B cell (primary cell): ENCODE measurements at regions not wholly inside any gene's neighbourhood (a gene's known extent, or its start where the extent isn't known, plus 50 kb on each side); places are given as distances from the start of the nearest gene placed in this dataset.

Experiments
- ATAC-seq: fragments of 200-7000 bp; cut with Tn5 transposase; one replicate; pipeline ENCODE4 v1.10.0; 2021; ENCODE audit warnings: low read depth, mild to moderate bottlenecking, moderate number of reproducible peaks, moderate library complexity
- CTCF ChIA-PET: fragments of 350-600 bp; sonication (Branson Sonifier 250); formaldehyde crosslinking; loops from one replicate; lab custom pipeline; 2021; ENCODE audit warnings: antibody characterized with exemption, inconsistent platforms; lab: Charles Lee
- POLR2A ChIA-PET: fragments of 350-600 bp; sonication (Branson Sonifier 250); formaldehyde crosslinking; loops from one replicate; lab custom pipeline; 2021; ENCODE audit warnings: antibody characterized with exemption; lab: Charles Lee
- DNase-seq: peaks from one replicate; pipeline ENCODE4 v3.0.0; 2013
- H2AFZ ChIP-seq: 2 replicates; pipeline ENCODE4 v1.6.1; 2012; ENCODE audit warnings: mild to moderate bottlenecking, low read depth, low read length; ENCODE audit not compliant: insufficient read depth, poor library complexity, severe bottlenecking
- H3K27ac ChIP-seq, 2 donors: 1 replicate in 1 of 2; 2 replicates in 1 of 2; pipeline ENCODE4 v1.5.1; 2012 to 2013; ENCODE audit warnings: low read length in 2 of 2, mild to moderate bottlenecking in 2 of 2, moderate library complexity in 1 of 2
- H3K27me3 ChIP-seq, 4 experiments: fragments of 200-600 bp in 1 of 4; sonication (generic) in 1 of 4; replicated peaks in 1 of 4; 1 replicate in 2 of 4; 2 replicates in 2 of 4; pipeline versions ENCODE4 v1.6.1 to v1.7.0; 2013 to 2016; ENCODE audit warnings: low read length in 3 of 4, mild to moderate bottlenecking in 2 of 4, mixed read lengths in 1 of 4, moderate library complexity in 1 of 4; ENCODE audit not compliant: insufficient read depth in 4 of 4, control insufficient read depth in 3 of 4; ENCODE audit errors: control extremely low read depth in 1 of 4
- H3K36me3 ChIP-seq, 2 experiments: replicated peaks in 1 of 2; 1 replicate in 1 of 2; 2 replicates in 1 of 2; pipeline versions ENCODE4 v1.6.1 to v1.7.1; 2013; ENCODE audit warnings: low read length in 1 of 2; ENCODE audit not compliant: insufficient read depth in 2 of 2, control insufficient read depth in 1 of 2; ENCODE audit errors: control extremely low read depth in 1 of 2, extremely low read depth in 1 of 2
- H3K4me1 ChIP-seq, 2 donors: fragments of 200-600 bp in 1 of 2; sonication (generic) in 1 of 2; 1 replicate in 1 of 2; 2 replicates in 1 of 2; pipeline versions ENCODE4 v1.5.1 to v1.6.1; 2013 to 2017; ENCODE audit warnings: low read length in 2 of 2; ENCODE audit not compliant: control insufficient read depth in 2 of 2, insufficient read depth in 2 of 2
- H3K4me2 ChIP-seq: replicated peaks from 2 replicates; pipeline ENCODE3; 2012; ENCODE audit warnings: mild to moderate bottlenecking, low read depth, low read length; ENCODE audit not compliant: poor library complexity, severe bottlenecking
- H3K4me3 ChIP-seq, 5 experiments: fragments of 200-600 bp in 1 of 5; sonication (generic) in 1 of 5; 1 replicate in 3 of 5; 2 replicates in 2 of 5; pipeline versions ENCODE4 v1.5.1 to v1.7.0; 2011 to 2016; ENCODE audit warnings: low read length in 4 of 5, mild to moderate bottlenecking in 4 of 5, low read depth in 2 of 5, control low read depth in 1 of 5, moderate library complexity in 1 of 5; ENCODE audit not compliant: insufficient read depth in 1 of 5; ENCODE audit errors: control extremely low read depth in 1 of 5, extremely low read depth in 1 of 5
- H3K79me2 ChIP-seq: fragments of 200-600 bp; sonication (generic); one replicate; pipeline ENCODE4 v1.6.0; 2016; ENCODE audit warnings: low read length; ENCODE audit not compliant: control insufficient read depth, insufficient read depth
- H3K9ac ChIP-seq: fragments of 200-600 bp; sonication (generic); 2 replicates; pipeline ENCODE4 v1.6.1; 2017; ENCODE audit warnings: mild to moderate bottlenecking, low read length, moderate library complexity
- H3K9me3 ChIP-seq, 3 donors: one replicate each; pipeline versions ENCODE4 v1.6.1 to v1.7.1; 2013; ENCODE audit warnings: low read length in 2 of 3; ENCODE audit not compliant: control insufficient read depth in 2 of 3, insufficient read depth in 1 of 3; ENCODE audit errors: control extremely low read depth in 1 of 3
- H4K20me1 ChIP-seq: 2 replicates; pipeline ENCODE4 v1.6.0; 2012; ENCODE audit warnings: mild to moderate bottlenecking, low read length; ENCODE audit not compliant: insufficient read depth, control insufficient read depth, poor library complexity, severe bottlenecking
- H3K27ac Mint-ChIP-seq: one replicate; pipeline ENCODE4 v1.8.0; 2021; ENCODE audit warnings: mixed read lengths
- H3K27me3 Mint-ChIP-seq: one replicate; pipeline ENCODE4 v1.8.0; 2021; ENCODE audit warnings: mixed read lengths
- H3K4me1 Mint-ChIP-seq: one replicate; pipeline ENCODE4 v1.8.0; 2021; ENCODE audit warnings: mixed read lengths
- H3K4me3 Mint-ChIP-seq: one replicate; pipeline ENCODE4 v1.8.0; 2021; ENCODE audit warnings: mixed read lengths
- H3K9me3 Mint-ChIP-seq: one replicate; pipeline ENCODE4 v1.8.0; 2022; ENCODE audit warnings: mixed read lengths; ENCODE audit not compliant: insufficient read depth
- EZH2 ChIP-seq: IDR thresholded peaks from 2 replicates; pipeline ENCODE4 v1.6.1; 2012; ENCODE audit warnings: borderline replicate concordance, low read depth, mild to moderate bottlenecking, moderate library complexity, low read length; ENCODE audit not compliant: insufficient read depth, poor library complexity, severe bottlenecking
- WGBS: methylation state at CpG from one replicate; pipeline ENCODE4 v1.1.5; 2013; ENCODE audit warnings: missing lambda C conversion rate; ENCODE audit not compliant: insufficient coverage; 5-methylcytosine and 5-hydroxymethylcytosine counted together
- intact Hi-C: fragments of 100-400 bp; cut with micrococcal nuclease; formaldehyde crosslinking; loops from one replicate; pipeline ENCODE4 v1.10.0; 2022
- TF ChIP-seq, protein P1 (sequence below): fragments of 200-600 bp; IDR thresholded peaks from one replicate; pipeline ENCODE4 v1.8.0; 2022; ENCODE audit warnings: antibody characterized with exemption, mild to moderate bottlenecking

DNA sequence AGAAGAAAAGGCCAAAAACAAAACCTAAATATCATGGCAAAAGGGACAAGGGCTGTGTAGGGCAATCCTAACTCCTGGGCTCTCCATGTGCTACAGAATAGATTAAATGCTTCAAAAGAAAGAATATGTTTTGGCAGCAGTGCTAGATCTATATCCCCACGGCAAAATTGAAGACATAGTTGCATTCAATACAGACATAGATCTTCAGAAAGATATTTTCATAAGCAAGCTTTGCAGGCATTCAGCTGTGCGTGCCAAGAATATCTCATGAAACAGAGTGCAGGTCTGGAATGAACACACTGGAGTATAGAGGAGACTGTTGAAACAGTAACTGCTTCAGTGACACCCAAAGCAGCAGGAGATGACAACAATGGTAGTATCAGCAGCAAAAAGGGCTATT is 1476.9 kb downstream of the ARAP2 start:
- peaks cover 0 to 4% (median 0%) of the 10 kb centered on the region in 3 donors for H3K9me3 ChIP-seq
- DNase-seq (no peak), ATAC-seq (no peak)
- no peaks in the 10 kb centered on the region for H3K36me3 ChIP-seq
- no CpG with 5 or more reads among the region's 2 CpGs for WGBS
- no peaks in the 10 kb centered on the region for H3K9me3 Mint-ChIP-seq
- POLR2A ChIA-PET = no interaction called here
- no peaks in the 10 kb centered on the region for H3K27me3 ChIP-seq
- no peaks in the 10 kb centered on the region for H4K20me1 ChIP-seq
- no peak overlapping the region for H2AFZ ChIP-seq
- no peak overlapping the region for H3K9ac ChIP-seq
- no peak overlapping the region for H3K4me3 Mint-ChIP-seq
- H3K4me1 ChIP-seq = no peaks in the 10 kb centered on the region
- H3K4me2 ChIP-seq = no peak overlapping the region
- H3K27ac ChIP-seq = no peak overlapping the region
- no peaks in the 10 kb centered on the region for H3K27me3 Mint-ChIP-seq
- CTCF ChIA-PET = no interaction called here
- H3K4me3 ChIP-seq = no peak overlapping the region
- H3K4me1 Mint-ChIP-seq = no peaks in the 10 kb centered on the region
- no peak for TF ChIP-seq EZH2
- TF ChIP-seq, protein P1, sequence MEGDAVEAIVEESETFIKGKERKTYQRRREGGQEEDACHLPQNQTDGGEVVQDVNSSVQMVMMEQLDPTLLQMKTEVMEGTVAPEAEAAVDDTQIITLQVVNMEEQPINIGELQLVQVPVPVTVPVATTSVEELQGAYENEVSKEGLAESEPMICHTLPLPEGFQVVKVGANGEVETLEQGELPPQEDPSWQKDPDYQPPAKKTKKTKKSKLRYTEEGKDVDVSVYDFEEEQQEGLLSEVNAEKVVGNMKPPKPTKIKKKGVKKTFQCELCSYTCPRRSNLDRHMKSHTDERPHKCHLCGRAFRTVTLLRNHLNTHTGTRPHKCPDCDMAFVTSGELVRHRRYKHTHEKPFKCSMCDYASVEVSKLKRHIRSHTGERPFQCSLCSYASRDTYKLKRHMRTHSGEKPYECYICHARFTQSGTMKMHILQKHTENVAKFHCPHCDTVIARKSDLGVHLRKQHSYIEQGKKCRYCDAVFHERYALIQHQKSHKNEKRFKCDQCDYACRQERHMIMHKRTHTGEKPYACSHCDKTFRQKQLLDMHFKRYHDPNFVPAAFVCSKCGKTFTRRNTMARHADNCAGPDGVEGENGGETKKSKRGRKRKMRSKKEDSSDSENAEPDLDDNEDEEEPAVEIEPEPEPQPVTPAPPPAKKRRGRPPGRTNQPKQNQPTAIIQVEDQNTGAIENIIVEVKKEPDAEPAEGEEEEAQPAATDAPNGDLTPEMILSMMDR = no peak
- no peak overlapping the region for H3K27ac Mint-ChIP-seq
- intact Hi-C loops = no loop called here
- no peaks in the 10 kb centered on the region for H3K79me2 ChIP-seq

DNA sequence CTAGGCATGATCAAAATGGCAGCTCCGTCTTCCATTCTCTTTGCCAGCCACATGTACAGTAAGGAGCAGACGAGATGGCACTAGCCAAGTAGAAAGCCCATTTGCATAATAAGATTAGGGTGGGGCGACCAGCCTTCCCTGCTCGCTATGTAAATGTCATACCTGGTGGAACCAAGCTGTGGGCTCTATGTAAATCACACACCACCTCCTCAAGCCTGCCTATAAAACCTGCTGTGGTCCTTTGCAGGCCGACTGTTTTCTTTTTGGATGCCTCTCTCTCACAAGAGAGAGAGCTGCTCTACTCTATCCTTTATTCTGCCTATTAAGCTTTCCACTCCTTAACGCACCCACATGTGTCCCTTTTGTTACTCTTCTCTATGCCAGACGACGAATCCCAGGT is 1472.7 kb downstream of the ARAP2 start:
- WGBS = 87% methylated on average over 6 of the region's 8 CpGs
- H3K4me3 Mint-ChIP-seq = no peak overlapping the region

More for the DNA sequence above, 1472.7 kb downstream of the ARAP2 start:
- Histone ChIP-seq H3K4me3 (no peak overlapping the region), H3K27ac (no peak overlapping the region), H3K4me1 (no peaks in the 10 kb centered on the region), H3K9me3 (no peaks in the 10 kb centered on the region), H2AFZ (no peak overlapping the region), H3K79me2 (no peaks in the 10 kb centered on the region), H3K27me3 (no peaks in the 10 kb centered on the region), H3K9ac (no peak overlapping the region), H3K4me2 (no peak overlapping the region), H4K20me1 (no peaks in the 10 kb centered on the region), H3K36me3 (no peaks in the 10 kb centered on the region)
- intact Hi-C loops = no loop called here
- peaks cover 2% of the 10 kb centered on the region for H3K9me3 Mint-ChIP-seq
- ATAC-seq (no peak), DNase-seq (no peak)
- H3K27ac Mint-ChIP-seq = no peak overlapping the region
- ChIA-PET CTCF (no interaction called here), POLR2A (no interaction called here)
- no peaks in the 10 kb centered on the region for H3K27me3 Mint-ChIP-seq
- H3K4me1 Mint-ChIP-seq = no peaks in the 10 kb centered on the region
- no peak for TF ChIP-seq EZH2
- TF ChIP-seq, protein P1 = no peak
